ENCODE measurements at regions not wholly inside any gene's neighbourhood (a gene's known extent, or its start where the extent isn't known, plus 50 kb on each side); places are given as distances from the start of the nearest gene placed in this dataset.

DNA sequence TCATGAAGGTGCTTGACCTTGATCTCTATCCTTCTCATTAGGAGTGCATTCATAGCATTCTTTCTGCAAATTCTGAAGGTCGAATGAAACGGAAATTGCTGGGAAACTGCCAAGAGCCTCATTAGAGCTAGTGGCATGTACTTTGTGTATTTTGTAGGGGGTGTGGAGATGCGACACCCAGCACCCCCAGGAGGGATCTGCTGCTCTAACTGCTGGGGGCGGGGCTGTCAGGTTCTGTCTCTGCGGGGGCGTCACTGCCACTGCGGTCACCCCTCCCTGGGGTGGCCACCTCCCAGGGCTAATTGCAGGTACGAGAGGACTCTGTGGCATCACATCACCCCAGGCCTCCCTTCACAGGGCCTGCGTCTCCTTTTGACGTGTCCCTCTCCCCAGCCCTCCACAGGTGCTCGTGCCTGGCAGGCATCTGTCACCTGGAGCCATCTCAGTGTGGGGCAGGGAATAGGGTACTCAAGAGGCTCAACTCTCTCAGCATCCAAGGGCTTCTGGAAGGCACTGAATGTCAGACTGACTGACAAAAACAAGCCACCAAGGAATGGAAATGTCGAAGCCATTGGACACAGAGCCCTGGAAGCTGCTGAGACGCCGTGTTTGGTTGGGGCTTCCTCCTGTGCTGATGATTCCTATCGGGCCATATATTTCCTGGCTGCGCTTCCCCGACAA, 151.1 kb downstream of the ACTR3B start:
- ATAC-seq: no peak
- no peaks in the 10 kb centered on the region for H3K36me3 ChIP-seq (ENCODE audit: control insufficient read depth, insufficient read depth, low read length)
- peaks cover 3% of the 10 kb centered on the region; the same call in 1 of the 2 replicates for H3K27me3 ChIP-seq (ENCODE audit: control insufficient read depth, insufficient read depth, low read length)
- no peak for DNase-seq (ENCODE audit: low read depth, low spot score)
- no peak overlapping the region for H3K4me3 ChIP-seq (ENCODE audit: low read depth in 2 of 2, low read length in 2 of 2)
- TF ChIP-seq SIN3A (IDR thresholded peaks at IDR 0.05; ENCODE audit: borderline replicate concordance, insufficient read depth, low read depth, low read length) (no peak), CTCF (IDR thresholded peaks at IDR 0.05) (no peak), TCF7L2 (IDR thresholded peaks at IDR 0.05; ENCODE audit: low read depth, low read length) (no peak), POLR2AphosphoS5 (IDR thresholded peaks at IDR 0.05; ENCODE audit: low read depth, low read length) (no peak), REST (IDR thresholded peaks at IDR 0.05; ENCODE audit: insufficient read depth in 1 of 2, low read depth in 2 of 2, low read length in 1 of 2) (no peak)
- H3K9me3 ChIP-seq (ENCODE audit: control insufficient read depth, insufficient read depth, low read depth, low read length): no peaks in the 10 kb centered on the region
- POLR2A ChIA-PET: no interaction called here
- no TSS peak for BruUV-seq (replicated peaks)
- in situ Hi-C loops (cut with HindIII; ENCODE audit: low pct_unique_long_range_greater_than_20kb, low sequenced_read_pairs) (no loop called here), intact Hi-C loops (cut with micrococcal nuclease; ENCODE audit: unreplicated experiment) (no loop called here)
- H3K4me1 ChIP-seq (ENCODE audit: control insufficient read depth, insufficient read depth, low read length): no peaks in the 10 kb centered on the region
- no peak overlapping the region for H3K27ac ChIP-seq (ENCODE audit: low read length)
- CTCF ChIA-PET: no interaction called here

GRCh38 chr7:152911226-152911560, 151.6 kb downstream of the ACTR3B start:
- Histone ChIP-seq H3K27ac (ENCODE audit: low read length) (no peak overlapping the region), H3K9me3 (ENCODE audit: control insufficient read depth, insufficient read depth, low read depth, low read length) (no peaks in the 10 kb centered on the region), H3K4me3 (ENCODE audit: low read depth in 2 of 2, low read length in 2 of 2) (no peak overlapping the region), H3K27me3 (ENCODE audit: control insufficient read depth, insufficient read depth, low read length) (peaks cover 3% of the 10 kb centered on the region; the same call in 1 of the 2 replicates), H3K36me3 (ENCODE audit: control insufficient read depth, insufficient read depth, low read length) (no peaks in the 10 kb centered on the region), H3K4me1 (ENCODE audit: control insufficient read depth, insufficient read depth, low read length) (no peaks in the 10 kb centered on the region)
- intact Hi-C loops (cut with micrococcal nuclease; ENCODE audit: unreplicated experiment) (no loop called here), in situ Hi-C loops (cut with HindIII; ENCODE audit: low pct_unique_long_range_greater_than_20kb, low sequenced_read_pairs) (no loop called here)
- BruUV-seq (replicated peaks): no TSS peak
- ChIA-PET POLR2A (no interaction called here), CTCF (no interaction called here)
- TF ChIP-seq TCF7L2 (IDR thresholded peaks at IDR 0.05; ENCODE audit: low read depth, low read length) (no peak), POLR2AphosphoS5 (IDR thresholded peaks at IDR 0.05; ENCODE audit: low read depth, low read length) (no peak), REST (IDR thresholded peaks at IDR 0.05; ENCODE audit: insufficient read depth in 1 of 2, low read depth in 2 of 2, low read length in 1 of 2) (no peak), SIN3A (IDR thresholded peaks at IDR 0.05; ENCODE audit: borderline replicate concordance, insufficient read depth, low read depth, low read length) (no peak), CTCF (IDR thresholded peaks at IDR 0.05) (no peak)
- ATAC-seq (no peak), DNase-seq (ENCODE audit: low read depth, low spot score) (no peak)
